Activated CD4-positive, alpha-beta T cell treated with anti-CD3 and anti-CD28 coated beads for 48 hours (primary cell): ENCODE measurements at regions not wholly inside any gene's neighbourhood (a gene's known extent, or its start where the extent isn't known, plus 50 kb on each side); places are given as distances from the start of the nearest gene placed in this dataset.
A peak's percentile ranks its signal among the peaks of the same experiment; 100 is the strongest.

Experiments
- DNase-seq: peaks from one replicate; pipeline ENCODE4 v3.0.0-alpha.2; 2020

DNA sequence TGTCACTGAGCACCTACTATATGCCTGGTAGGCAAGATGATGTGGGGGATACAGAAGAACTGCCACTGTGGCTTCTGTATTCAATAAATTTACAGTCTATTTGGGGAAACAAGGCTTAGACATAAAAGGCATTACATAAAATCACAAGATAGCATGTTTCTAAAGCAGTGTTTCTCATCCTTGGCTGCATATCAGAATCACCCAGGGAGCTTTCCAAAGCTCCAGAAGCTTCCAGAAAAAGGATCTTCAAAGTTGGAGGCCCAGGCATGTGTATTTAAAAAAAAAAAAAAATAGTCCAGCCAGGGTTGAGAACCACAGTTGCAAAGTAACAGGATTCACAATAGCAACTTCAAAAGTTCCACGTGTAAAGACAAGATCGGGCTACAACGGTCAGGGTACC is 112.4 kb upstream of the SPACA1 start:
- no peak for DNase-seq

DNA sequence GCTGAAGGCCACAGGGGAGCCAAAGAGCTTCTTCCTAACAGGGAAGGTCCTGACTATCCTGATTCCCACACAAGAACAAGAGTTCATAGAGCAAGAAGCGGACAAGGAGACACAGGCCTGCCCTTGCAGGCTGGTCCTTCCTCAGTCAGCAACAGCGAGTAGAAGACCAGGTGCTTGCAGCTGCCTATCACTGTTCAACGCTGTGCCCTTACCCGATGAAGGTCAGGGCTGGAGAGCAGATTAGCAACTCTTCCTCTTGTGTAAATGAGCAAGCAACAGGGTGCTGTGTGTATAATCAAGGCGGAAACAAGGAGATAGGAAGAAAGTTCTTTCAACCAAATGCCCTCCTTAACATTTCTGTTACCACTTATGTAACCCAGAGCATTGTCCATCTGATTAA is 115.3 kb upstream of the SPACA1 start:
- no peak for DNase-seq

DNA sequence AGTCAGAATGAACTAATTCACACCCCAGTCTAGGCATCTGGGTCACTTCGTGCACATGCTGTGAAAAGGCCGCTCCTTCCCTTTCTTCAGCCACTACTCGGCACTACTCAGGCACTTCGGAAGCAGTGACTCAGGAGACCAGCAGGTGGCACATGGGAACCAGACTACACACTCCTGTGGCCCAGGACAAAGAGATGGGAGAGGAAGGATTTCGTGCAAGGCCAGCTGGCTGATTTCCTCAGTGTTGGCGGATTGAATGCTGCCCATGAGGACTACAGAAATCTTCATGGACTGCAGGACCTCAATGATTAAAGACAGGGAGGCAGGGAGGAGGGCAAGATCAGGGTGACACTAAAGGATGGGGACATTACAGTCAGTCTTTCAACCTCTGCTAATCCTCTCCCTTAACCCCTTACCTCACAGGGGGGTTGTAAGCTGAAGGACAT is 117.8 kb upstream of the SPACA1 start:
- DNase-seq = peak; percentile 72

DNA sequence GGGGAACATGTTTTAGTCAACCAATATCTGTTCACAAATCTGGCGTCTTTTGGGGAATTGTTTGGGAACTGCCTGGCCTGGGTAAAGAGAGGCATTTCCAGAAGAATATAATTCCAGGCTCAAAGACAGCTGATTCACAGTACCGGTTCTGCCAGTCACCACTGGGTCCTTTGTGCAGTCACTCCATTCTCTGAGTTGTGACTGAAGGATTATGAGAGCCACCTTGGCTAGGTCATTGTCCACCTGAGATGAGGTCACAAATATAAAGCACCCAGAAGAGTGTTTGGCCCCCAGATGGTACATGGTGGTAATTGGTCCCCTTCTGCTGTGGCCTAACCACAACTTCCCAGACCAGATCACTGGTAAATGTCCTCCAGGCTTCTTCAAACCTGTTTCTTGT is 121.0 kb upstream of the SPACA1 start:
- no peak for DNase-seq

DNA sequence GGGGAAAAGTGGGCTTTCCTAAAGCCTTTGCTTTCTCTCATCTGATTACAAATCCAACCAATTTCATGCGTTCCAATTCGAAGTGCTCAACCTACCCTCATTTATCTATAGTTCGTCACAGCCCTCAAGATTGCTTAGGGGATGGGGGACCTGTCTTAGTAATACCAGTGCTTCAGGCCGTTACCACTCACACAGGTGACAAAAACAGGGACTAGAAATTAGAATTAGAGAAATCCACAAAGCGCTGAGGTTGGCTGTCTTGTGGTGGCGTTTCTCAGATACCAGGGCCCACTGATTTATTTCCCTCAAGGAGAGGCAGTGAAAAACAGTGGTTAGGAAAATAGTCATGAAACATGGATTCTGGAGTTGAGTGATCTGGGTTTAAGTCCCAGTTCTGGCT is 121.6 kb upstream of the SPACA1 start:
- no peak for DNase-seq

DNA sequence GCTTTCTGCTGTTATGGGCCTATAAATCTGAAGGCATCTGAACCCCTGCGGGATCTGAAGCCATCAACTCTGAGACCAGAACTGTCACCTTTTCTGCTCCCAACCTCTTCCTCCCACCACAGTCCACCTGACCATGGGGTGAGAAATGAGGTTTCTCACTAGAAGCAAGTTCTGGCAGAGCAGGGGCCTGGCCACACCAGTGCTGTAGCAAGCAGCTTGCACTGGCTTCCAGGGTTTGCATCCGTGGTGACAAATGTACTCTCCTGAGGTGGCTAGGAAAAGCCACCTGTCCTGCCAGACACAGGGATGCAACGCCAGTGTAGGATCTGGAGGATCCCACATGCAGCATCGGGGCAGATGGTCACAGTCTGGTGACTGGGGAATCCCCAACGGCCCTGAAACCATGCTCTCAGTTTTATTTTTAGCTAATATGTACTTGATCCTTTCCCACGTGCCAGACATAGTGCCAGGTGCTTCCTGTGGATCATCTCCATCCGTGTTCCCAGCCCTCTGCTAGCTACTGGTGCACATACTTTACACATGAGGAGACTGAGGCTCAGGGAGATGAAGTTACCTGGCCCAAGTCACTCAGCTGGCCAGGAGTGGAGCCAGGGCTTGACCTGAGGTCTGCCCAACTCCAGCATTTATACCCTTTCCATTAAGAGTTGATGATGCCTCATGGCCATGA is 122.1 kb upstream of the SPACA1 start:
- no peak for DNase-seq

DNA sequence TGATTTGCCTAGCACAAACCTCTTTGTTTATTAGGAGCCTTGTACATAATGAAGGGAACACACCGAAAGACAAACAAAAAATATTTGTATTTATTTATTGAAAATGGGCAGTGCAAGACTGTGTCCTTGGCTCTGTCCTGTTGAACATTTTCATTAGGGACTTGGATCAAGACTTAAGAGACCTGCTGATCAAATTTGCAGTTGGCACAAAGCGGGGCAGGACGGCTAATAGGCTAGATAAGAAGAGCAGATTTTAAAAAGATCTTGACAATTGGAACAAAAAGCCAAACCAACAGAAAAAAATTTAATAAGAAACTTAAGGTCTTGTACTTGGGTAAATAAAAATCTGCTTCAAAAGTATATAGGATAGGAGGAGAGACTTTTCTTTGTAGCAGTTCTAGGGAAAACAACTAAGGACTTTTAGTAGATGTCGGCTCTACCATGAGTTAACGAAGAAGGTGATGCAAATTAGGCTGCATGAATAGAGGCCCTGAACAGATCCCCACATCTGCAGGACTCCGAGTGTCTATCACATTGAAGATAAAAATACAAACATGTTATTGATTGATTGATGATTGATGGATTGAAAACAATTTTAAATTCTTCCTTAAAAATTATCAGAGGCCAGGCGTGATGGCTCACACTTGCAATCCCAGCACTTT is 124.1 kb upstream of the SPACA1 start:
- no peak for DNase-seq

DNA sequence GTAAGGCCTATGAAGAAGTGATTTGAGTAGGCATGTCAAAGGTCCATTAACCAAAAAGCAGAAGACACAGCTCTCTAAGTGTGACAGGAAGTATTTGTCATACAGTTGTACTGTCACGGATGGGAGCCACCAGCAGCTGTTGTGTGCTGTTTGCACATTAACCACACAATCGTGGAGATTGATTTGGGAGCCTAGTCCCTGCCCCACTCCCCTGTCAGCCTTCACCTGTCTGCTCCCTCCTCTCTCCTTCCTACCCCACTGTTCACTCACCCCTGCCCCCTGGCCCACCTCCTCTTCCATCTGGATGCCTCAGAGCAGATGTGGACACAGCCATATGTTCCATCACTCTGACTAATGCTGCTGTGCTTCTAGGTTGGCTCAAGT is 124.7 kb upstream of the SPACA1 start:
- DNase-seq = no peak

DNA sequence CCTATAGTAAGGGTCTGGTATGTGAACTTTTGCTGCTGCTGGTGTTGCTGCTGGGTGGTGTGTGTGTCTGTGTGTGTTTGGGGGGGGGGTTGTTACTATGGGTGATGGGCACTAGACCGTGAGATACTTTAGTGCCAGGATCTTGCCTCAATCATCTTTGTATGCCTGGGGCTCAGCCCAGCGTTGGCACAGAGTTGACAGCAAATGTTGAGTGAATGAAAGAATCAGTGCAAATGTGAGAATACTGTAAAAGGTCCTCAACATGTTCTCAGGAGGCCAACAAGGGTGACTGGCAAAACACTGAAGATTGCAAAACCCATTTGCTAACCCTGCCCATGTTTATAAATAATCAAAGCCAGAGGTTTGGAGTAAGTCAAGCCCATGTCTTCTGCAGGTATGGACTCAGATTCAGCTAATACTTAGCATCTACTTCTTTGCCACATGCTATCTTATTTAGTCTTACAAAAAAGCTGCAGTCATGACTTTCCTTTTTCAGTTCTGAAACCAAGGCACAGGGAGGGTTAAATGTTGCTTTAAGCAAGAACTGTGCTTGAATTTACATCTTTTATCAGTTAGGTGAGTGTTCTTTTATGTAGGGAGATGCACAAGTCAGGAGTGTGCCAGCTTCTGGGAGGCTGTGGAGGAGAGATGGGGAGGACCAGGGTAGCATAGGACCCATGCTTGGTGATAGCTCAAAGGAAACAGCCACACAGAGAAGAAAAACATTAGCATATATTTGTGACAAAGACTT is 125.3 kb upstream of the SPACA1 start:
- DNase-seq = no peak

DNA sequence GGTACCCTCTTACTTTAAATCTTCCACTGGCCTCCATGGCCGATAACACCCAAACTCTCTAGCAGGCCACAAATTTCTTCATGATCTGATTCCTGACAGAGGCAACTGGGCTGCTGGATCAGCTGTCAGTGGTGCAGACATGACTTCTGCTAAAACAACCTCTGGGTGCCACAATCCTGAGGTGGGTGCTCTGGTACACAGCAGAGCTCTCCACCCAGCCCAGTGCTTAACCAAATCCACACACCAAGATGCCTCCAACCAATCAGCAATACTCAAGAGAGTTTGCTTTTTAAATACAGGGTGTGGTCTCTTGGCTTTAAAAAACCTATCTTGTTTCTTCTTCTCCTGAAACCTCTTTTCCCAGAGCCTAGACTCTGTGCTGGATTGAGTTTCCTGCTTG is 126.6 kb upstream of the SPACA1 start:
- no peak for DNase-seq

DNA sequence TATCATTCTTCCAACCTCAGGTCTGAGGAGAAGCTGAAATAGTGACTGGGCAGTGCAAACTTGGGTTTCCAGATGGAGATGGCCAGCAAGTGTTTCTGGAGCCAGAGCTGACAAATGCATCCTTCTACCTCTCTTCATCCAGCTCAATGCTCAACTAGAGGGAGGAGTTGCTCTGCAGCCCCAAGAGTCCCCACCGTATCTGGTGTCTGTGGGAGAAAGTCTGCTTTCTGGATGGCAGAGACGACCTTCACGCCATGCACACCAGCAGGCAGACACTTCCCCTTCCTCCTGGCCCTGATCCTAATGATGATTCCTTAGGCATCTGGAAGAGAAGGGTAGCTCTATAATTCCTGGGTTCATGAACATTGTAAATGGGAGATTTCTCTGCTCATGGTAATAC is 127.4 kb upstream of the SPACA1 start:
- DNase-seq = no peak

DNA sequence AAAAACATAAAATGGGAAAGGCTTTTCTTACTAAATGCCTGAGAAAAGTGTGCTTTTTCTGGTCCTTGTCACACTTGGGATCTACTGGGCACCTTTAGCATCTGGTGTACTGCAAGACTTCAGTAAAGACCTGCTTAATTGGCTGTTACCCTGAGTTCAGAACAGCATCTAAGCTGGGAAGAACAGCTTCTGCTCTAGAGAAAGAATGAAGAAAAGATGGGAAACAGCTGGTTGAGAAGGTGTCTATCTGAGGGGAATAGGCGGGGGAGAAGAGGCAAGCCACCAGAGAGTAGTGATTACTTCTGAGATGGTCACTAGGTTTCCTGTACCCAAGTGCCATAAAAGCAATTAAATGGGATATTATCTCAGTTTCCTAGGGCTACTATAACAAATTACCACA is 128.2 kb upstream of the SPACA1 start:
- DNase-seq = no peak

DNA sequence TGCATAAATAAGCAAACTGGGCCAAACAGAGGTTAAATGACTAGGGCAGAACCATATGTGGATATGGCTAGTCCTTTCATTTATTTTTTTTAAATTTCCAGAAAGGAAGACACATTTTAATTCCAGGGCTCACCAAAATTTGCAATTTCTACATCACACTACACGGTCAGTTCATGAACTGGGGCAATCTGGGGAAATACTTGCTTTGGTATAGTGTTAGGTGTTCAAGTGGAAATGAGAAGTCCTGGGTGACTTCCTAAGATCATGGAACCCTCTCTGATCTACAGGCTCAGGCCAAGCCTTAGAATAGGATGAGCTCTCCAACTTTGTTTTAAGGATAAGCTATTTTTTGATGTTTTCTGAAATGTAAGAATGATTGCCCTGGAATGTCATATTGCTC is 128.6 kb upstream of the SPACA1 start:
- no peak for DNase-seq

DNA sequence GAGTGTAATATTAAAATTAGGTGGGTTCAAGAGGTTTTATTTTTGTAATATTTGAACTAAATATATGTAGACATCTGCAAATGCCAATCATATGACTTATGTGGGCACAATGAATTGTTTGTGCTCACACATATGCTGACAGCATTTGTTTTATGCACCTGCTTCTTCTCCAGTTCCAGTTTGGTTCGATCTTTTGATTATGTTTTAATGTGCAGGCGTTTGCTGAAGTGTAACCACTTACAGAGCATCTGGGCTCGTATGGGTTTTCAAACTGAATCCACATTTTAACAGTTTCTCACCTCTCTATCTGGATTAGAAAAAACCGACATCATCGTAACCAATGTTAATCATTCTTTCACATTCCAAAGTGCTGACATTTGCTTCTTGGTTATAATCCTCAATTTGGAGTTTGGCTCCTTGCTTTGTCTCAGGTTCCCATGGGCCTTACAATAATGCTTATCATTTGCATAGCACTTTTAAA is 129.1 kb upstream of the SPACA1 start:
- no peak for DNase-seq

DNA sequence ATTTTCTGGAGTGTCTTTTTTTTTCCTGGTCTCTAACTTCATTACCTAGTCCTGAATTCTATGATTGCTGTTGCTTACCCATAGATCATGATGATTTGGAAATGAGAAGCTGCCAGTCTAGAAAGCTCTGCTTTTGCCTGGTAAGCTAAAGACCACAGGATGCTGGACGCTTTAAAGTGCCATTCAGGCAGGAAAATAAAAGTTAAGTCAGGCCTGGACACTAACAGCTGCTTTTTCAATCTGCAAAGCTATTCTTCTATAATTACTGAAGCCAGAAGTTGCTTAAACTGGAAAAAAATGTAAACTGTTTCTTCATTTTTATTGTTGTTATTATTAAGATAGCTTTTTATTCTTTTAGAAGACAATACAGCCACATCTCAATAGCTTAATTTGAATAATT is 129.8 kb upstream of the SPACA1 start:
- DNase-seq = no peak

DNA sequence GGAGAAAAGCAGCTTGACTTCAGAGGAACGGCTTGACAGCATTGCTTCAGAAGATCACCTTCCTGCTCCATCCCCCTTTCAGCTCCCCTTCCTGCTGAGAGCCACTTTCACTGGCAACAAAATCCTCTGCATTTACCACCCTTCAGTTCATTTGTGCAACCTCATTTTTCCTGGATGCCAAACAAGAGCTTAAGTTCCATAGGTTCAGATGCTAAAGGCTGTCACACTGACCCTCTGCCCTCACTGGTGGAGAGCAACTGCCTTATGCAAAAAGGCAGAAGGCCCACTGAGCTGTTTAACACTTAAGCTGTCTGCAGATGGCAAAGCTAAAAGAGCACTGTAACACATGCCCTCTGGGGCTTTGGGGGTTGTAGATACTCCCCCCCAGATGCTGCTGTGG is 131.2 kb upstream of the SPACA1 start:
- DNase-seq = no peak

DNA sequence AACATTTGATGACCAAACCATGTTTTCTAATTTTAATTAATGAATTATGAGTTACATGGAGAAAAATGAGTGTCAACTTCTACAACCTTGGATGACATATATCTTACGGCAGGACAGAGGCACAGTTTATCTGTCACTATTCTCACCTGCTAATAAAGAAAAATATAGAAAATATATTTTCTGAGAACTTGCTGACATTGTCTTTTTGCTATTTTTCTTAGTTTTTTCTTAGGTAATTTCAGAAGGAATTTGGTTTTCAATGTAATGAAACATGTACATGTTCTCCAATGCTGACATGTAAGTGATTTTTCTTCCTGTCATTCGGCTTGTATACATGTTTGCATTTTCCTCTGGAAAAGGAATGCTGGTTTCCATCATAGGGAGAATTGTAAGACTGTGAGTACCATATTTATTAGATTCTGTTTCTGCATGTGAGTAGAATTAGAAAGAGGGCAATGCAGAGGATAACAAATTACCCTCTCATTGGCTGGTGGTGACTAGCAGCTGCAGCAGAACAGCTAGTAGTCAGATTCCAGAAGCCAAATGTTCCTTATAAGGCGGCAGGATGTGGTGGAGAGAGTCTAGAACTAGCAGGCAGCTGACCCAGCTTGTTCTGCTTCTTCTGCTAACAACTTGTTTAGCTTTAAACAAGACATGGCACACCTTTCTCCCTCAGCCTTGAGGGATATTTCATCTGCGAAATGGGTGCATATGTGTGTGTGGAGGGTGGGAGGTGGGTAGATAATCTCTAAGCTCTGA is 132.8 kb upstream of the SPACA1 start:
- DNase-seq = no peak

DNA sequence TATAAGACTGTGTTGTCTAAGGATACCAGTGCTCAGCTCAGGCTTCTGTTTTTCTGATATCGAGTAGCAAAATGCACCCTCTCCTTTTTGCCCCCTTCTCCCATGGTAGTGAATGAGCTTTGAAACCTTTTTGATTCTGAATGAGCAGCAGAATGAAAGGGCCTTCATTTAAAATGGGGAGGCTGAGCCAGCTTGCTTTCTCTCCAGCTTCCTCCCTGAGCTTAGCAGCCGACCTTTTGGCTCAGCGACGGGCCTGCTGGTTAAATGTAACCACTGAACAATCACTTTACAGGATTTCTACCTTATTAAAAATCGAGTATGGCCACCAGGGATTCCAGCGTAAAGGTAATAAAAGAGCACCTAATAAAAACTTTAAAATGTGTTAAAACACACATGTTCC is 133.7 kb upstream of the SPACA1 start:
- DNase-seq = no peak

DNA sequence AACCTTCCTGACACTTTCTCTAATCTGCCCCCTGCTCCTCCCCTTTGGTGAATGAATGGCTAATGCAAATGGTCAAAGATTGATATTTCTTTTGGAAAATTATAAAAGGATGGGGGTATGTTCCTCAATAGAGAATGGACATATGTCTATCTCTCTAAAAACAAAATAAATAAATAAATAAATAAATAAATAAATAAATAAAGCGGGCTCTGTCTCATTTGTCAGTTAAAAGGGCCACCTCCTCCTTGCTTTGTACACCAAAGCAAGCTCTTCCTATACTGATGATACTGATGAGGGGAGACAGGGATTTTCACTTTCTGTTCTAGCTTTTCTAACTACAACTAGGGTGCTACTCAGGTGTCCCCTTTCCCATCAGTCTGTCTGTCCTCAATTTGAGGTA is 135.5 kb upstream of the SPACA1 start:
- DNase-seq = no peak

DNA sequence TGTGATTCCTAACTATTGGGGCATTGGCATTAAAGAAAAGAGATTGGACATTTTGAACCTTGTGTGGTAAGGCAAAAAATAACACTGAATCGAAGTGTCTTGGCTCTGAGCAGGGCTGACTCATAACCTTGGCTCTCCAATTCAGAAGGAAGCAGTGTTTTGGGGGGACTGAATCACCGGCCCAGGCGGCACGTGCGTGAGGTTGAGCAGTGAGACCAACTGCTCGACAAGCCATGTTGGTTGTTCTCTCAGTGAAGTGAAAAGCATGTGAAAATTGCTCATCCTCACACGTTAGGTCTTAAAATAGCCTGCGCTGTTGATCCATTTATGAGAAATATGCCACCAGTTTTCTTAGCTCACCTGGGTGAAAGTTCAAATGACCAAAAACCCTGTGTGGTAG is 137.8 kb upstream of the SPACA1 start:
- DNase-seq = peak; percentile 54

DNA sequence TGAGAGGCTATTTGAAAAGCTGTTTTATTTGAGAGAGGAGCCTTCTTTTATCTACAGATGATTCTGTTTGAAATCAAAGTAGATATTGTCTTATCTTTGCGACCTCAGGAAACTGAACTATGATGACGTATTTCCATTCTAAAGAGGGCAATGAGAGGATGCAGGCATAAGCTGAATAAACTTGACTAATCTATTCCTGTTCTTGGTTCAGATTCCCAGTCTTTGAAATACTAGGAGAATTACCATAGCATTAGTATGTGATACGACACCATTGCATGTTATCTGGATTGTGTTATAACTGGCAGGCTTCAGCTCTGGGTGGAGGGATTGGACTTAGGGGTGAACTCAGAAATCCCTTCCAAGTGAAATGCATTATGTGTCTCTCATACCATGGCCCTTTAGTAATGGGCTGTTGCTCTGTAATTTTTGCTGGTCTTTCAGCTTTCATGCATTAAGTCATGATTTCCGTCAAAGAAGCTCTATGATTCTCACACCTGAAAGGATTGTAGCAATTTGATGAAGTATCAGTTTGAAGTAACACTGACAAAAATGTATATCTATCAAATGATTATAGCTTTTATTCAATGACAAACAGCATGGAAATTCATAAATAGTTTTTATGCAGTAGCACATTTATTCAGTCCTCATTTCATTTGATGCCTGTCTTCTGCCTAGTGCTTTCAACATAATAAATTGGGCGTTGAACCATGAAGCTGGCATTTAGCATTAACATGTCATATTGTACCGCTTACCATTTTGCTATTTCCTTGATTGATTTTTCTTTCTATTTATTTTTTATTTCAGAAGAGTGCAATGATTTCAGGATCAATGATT is 138.4 kb upstream of the SPACA1 start:
- no peak for DNase-seq

DNA sequence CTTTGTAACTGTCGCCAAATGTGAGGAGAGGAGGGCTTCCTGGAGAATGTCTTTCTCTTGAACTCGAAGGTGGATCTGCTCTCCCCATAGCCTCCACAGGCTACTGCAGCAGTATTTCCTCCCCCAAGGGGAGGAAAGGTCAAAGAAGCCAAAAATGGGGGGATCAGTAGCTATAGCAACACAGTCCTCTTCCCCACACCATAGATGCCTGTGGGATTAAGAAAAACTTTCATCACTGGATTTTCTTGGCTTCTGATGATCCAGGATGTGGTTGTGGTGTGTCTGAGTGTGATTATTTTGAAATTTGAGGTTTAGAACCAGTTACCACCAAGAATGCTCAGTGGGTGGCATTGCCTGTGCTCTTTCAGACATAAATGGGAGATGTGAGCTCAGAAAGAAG is 140.1 kb upstream of the SPACA1 start:
- peak; percentile 26 for DNase-seq
